Caco-2 (cell line): ENCODE measurements at regions not wholly inside any gene's neighbourhood (a gene's known extent, or its start where the extent isn't known, plus 50 kb on each side); places are given as distances from the start of the nearest gene placed in this dataset.

Source experiments
- BruUV-seq: library from RNA; stranded (reverse); fragments of 400-500 nt; replicated peaks from 2 replicates; lab custom pipeline; 2021; lab: Mats Ljungman, UMichigan
- CTCF ChIA-PET: fragments of 300-600 bp; sonication (Branson Sonifier 250); formaldehyde crosslinking; loops from one replicate; lab custom pipeline; 2022; ENCODE audit warnings: antibody characterized with exemption; lab: Charles Lee
- POLR2A ChIA-PET: fragments of 300-600 bp; sonication (Branson Sonifier 250); formaldehyde crosslinking; loops from one replicate; lab custom pipeline; 2022; ENCODE audit warnings: antibody characterized with exemption; lab: Charles Lee
- DNase-seq, 2 experiments: peaks; one replicate each; pipeline versions ENCODE4 v3.0.0 to v3.0.0-alpha.2; 2020 to 2022
- H3K27me3 ChIP-seq: replicated peaks from 2 replicates; pipeline ENCODE4 v1.6.0; 2011; ENCODE audit warnings: low read length; ENCODE audit not compliant: control insufficient read depth, insufficient read depth
- H3K36me3 ChIP-seq: 2 replicates; pipeline ENCODE4 v1.5.1; 2011; ENCODE audit warnings: low read length; ENCODE audit not compliant: control insufficient read depth, insufficient read depth
- H3K4me1 ChIP-seq: fragments of 250-450 bp; sonication (Bioruptor Pico); 2 replicates; pipeline ENCODE4 v1.5.1; 2020; ENCODE audit warnings: mild to moderate bottlenecking
- H3K4me3 ChIP-seq: 2 replicates; pipeline ENCODE4 v1.5.1; 2011; ENCODE audit warnings: low read depth, mild to moderate bottlenecking, control low read depth, low read length
- H3K9me3 ChIP-seq: fragments of 250-450 bp; sonication (Bioruptor Pico); 2 replicates; pipeline ENCODE4 v1.5.1; 2020; ENCODE audit warnings: mild to moderate bottlenecking, moderate library complexity
- H3K27ac Mint-ChIP-seq: one replicate; pipeline ENCODE4 v1.8.0; 2022; ENCODE audit warnings: mixed read lengths; ENCODE audit not compliant: unreplicated experiment
- H3K27me3 Mint-ChIP-seq: one replicate; pipeline ENCODE4 v1.8.0; 2022; ENCODE audit warnings: mixed read lengths; ENCODE audit not compliant: insufficient read depth, unreplicated experiment
- H3K36me3 Mint-ChIP-seq: one replicate; pipeline ENCODE4 v1.8.0; 2022; ENCODE audit warnings: mild to moderate bottlenecking, mixed read lengths; ENCODE audit not compliant: insufficient read depth, unreplicated experiment
- H3K4me1 Mint-ChIP-seq: one replicate; pipeline ENCODE4 v1.8.0; 2022; ENCODE audit warnings: low read depth, mixed read lengths; ENCODE audit not compliant: unreplicated experiment
- H3K4me3 Mint-ChIP-seq: one replicate; pipeline ENCODE4 v1.8.0; 2022; ENCODE audit warnings: mild to moderate bottlenecking, moderate library complexity, mixed read lengths; ENCODE audit not compliant: unreplicated experiment
- H3K9me3 Mint-ChIP-seq: one replicate; pipeline ENCODE4 v1.8.0; 2022; ENCODE audit warnings: mixed read lengths; ENCODE audit not compliant: unreplicated experiment
- CTCF ChIP-seq, 2 experiments: fragments of 200-600 bp in 1 of 2; IDR thresholded peaks; 1 replicate in 1 of 2; 2 replicates in 1 of 2; pipeline versions ENCODE4 v1.5.1 to v1.8.0; 2011 to 2022; ENCODE audit warnings: antibody characterized with exemption in 1 of 2, control low read depth in 1 of 2, inconsistent platforms in 1 of 2, low read depth in 1 of 2, low read length in 1 of 2, mild to moderate bottlenecking in 1 of 2, moderate library complexity in 1 of 2; ENCODE audit not compliant: insufficient read depth in 1 of 2, severe bottlenecking in 1 of 2, unreplicated experiment in 1 of 2
- intact Hi-C: fragments of 100-400 bp; cut with micrococcal nuclease; formaldehyde crosslinking; loops from one replicate; pipeline ENCODE4 v1.10.0; 2022; ENCODE audit not compliant: unreplicated experiment

DNA sequence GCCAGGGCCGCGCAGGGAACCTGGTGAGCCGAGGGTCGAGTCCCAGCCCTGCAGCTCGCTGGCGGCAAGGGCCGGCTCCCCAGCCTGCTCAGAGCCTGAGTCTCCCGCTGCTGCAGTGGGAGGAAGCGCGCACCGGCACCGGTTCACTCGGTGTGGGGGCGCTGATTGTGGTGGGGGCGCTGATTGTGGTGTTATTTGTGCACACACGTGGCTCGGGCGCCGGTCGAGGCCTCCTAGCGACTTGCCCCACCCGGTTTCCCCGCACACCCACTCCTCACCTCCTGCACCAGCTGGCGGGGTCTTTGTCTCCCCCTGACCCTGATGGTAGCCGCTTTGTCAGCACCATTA is 266.7 kb downstream of the NSG2 start:
- peaks cover 4% of the 10 kb centered on the region; the same call in 1 of the 2 replicates for H3K4me1 ChIP-seq
- H3K4me3 ChIP-seq, result no peak overlapping the region
- Mint-ChIP-seq H3K4me3 (no peak overlapping the region), H3K27me3 (peaks cover 25% of the 10 kb centered on the region), H3K9me3 (no peaks in the 10 kb centered on the region), H3K4me1 (no peaks in the 10 kb centered on the region), H3K27ac (no peak overlapping the region), H3K36me3 (no peaks in the 10 kb centered on the region)
- intact Hi-C loops, result loop anchor here (1.0 kb wide), 2 partner anchors 267 to 292 kb away; partner anchors contain the start of gene NSG2
- no peaks in the 10 kb centered on the region for H3K9me3 ChIP-seq
- H3K27me3 ChIP-seq, result peaks cover 2% of the 10 kb centered on the region
- no peaks in the 10 kb centered on the region for H3K36me3 ChIP-seq
- no TSS peak for BruUV-seq
- CTCF ChIA-PET, result interaction anchor here (0.6 to 2.5 kb wide), 22 partner anchors 8 to 697 kb away, joined by 3 to 117 read pairs (median 4); partner anchors contain the start of gene NSG2
- DNase-seq, result no peak
- POLR2A ChIA-PET, result interaction anchor here (0.6 kb wide), 1 partner anchor 267 kb away, joined by 5 read pairs; the partner anchor contains the start of gene NSG2
- no peak for TF ChIP-seq CTCF (IDR thresholded peaks at IDR 0.05; ENCODE audit: insufficient read depth in 1 of 2, low read depth in 1 of 2, low read length in 1 of 2, severe bottlenecking in 1 of 2, unreplicated experiment in 1 of 2)

GRCh38 chr5:174312641-174313040 is 267.1 kb downstream of the NSG2 start:
- H3K27ac Mint-ChIP-seq, result no peak overlapping the region
- TF ChIP-seq CTCF (IDR thresholded peaks at IDR 0.05; ENCODE audit: insufficient read depth in 1 of 2, low read depth in 1 of 2, low read length in 1 of 2, severe bottlenecking in 1 of 2, unreplicated experiment in 1 of 2), result no peak
- POLR2A ChIA-PET, result no interaction called here
- DNase-seq, result no peak
- no peaks in the 10 kb centered on the region for H3K4me1 Mint-ChIP-seq
- H3K27me3 Mint-ChIP-seq, result peaks cover 25% of the 10 kb centered on the region
- no peaks in the 10 kb centered on the region for H3K36me3 Mint-ChIP-seq
- Histone ChIP-seq H3K9me3 (no peaks in the 10 kb centered on the region), H3K27me3 (peaks cover 2% of the 10 kb centered on the region), H3K4me3 (no peak overlapping the region), H3K4me1 (peaks cover 4% of the 10 kb centered on the region; the same call in 1 of the 2 replicates), H3K36me3 (no peaks in the 10 kb centered on the region)
- no TSS peak for BruUV-seq
- CTCF ChIA-PET, result interaction anchor here (0.6 to 2.5 kb wide), 17 partner anchors 9 to 697 kb away, joined by 3 to 117 read pairs (median 4); partner anchors contain the start of gene NSG2
- H3K9me3 Mint-ChIP-seq, result no peaks in the 10 kb centered on the region
- no peak overlapping the region for H3K4me3 Mint-ChIP-seq
- intact Hi-C loops, result loop anchor here (1.0 kb wide), 2 partner anchors 267 to 292 kb away; partner anchors contain the start of gene NSG2

DNA sequence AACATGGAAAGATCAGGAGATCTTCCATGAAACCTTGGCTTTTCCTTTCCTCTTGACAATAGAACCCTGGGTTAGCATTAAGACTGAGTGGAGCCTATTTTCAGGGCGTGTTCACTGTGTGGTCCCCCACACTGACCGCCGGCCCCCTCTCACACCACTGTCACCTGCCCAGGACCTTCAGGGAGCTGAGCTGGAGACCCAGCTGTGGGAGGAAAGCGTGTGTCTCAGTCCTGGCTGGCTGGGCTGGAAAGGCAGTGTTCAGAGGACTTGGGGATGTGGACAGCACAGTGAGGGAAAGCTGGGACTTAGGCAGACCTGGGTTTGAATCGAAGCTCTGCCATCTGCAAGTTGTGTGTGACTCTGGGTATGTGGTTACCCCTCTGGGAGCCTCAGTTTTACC is 268.1 kb downstream of the NSG2 start:
- peaks cover 2% of the 10 kb centered on the region for H3K27me3 ChIP-seq
- no TSS peak for BruUV-seq
- no peaks in the 10 kb centered on the region for H3K4me1 Mint-ChIP-seq
- no peak for DNase-seq
- TF ChIP-seq CTCF (IDR thresholded peaks at IDR 0.05; ENCODE audit: insufficient read depth in 1 of 2, low read depth in 1 of 2, low read length in 1 of 2, severe bottlenecking in 1 of 2, unreplicated experiment in 1 of 2), result no peak
- no peaks in the 10 kb centered on the region for H3K9me3 Mint-ChIP-seq
- H3K9me3 ChIP-seq, result no peaks in the 10 kb centered on the region
- no peak overlapping the region for H3K4me3 Mint-ChIP-seq
- H3K27ac Mint-ChIP-seq, result no peak overlapping the region
- intact Hi-C loops, result no loop called here
- H3K27me3 Mint-ChIP-seq, result peaks cover 25% of the 10 kb centered on the region
- ChIA-PET CTCF (interaction anchor here (1.1 to 4.6 kb wide), 2 partner anchors 248 to 269 kb away, joined by 3 to 105 read pairs; partner anchors contain the start of gene NSG2), POLR2A (no interaction called here)
- H3K4me1 ChIP-seq, result peaks cover 4% of the 10 kb centered on the region; the same call in 1 of the 2 replicates
- H3K36me3 ChIP-seq, result no peaks in the 10 kb centered on the region
- H3K4me3 ChIP-seq, result no peak overlapping the region
- no peaks in the 10 kb centered on the region for H3K36me3 Mint-ChIP-seq
